OCI-LY7 (cell line): ENCODE measurements at regions not wholly inside any gene's neighbourhood (a gene's known extent, or its start where the extent isn't known, plus 50 kb on each side); places are given as distances from the start of the nearest gene placed in this dataset.

Experiments
- BruUV-seq: library from RNA; stranded (reverse); fragments of 400-500 nt; replicated peaks from 2 replicates; lab custom pipeline; 2021; lab: Mats Ljungman, UMichigan
- CTCF ChIA-PET: fragments of 300-600 bp; sonication (Branson Sonifier 250); formaldehyde crosslinking; loops from one replicate; lab custom pipeline; 2022; ENCODE audit warnings: antibody characterized with exemption; ENCODE audit not compliant: unreplicated experiment; lab: Charles Lee
- POLR2A ChIA-PET: fragments of 300-600 bp; sonication (Branson Sonifier 250); formaldehyde crosslinking; loops from one replicate; lab custom pipeline; 2022; ENCODE audit warnings: antibody characterized with exemption; lab: Charles Lee
- DNase-seq: peaks from one replicate; pipeline ENCODE4 v3.0.0-alpha.2; 2015; ENCODE audit warnings: low spot score
- H2AFZ ChIP-seq: fragments of 200-600 bp; sonication (generic), shearing (Covaris generic); 2 replicates; pipeline ENCODE4 v1.6.1; 2014; ENCODE audit warnings: mild to moderate bottlenecking, antibody characterized with exemption, low read length, moderate library complexity
- H3K27ac ChIP-seq: fragments of 200-600 bp; sonication (generic); 2 replicates; pipeline ENCODE4 v1.5.1; 2014; ENCODE audit warnings: mixed run types, low read depth, mild to moderate bottlenecking, moderate library complexity, low read length, inconsistent platforms; ENCODE audit not compliant: poor library complexity, severe bottlenecking
- H3K36me3 ChIP-seq: fragments of 200-600 bp; sonication (generic); 2 replicates; pipeline ENCODE4 v1.6.1; 2014; ENCODE audit warnings: mild to moderate bottlenecking, antibody characterized with exemption, low read length, moderate library complexity, mixed read lengths; ENCODE audit not compliant: insufficient read depth
- H3K4me1 ChIP-seq: fragments of 200-600 bp; sonication (generic); 2 replicates; pipeline ENCODE4 v1.5.1; 2014; ENCODE audit warnings: mild to moderate bottlenecking, low read length; ENCODE audit not compliant: insufficient read depth, poor library complexity, severe bottlenecking
- H3K4me2 ChIP-seq: fragments of 200-600 bp; sonication (generic); 2 replicates; pipeline ENCODE4 v1.6.1; 2014; ENCODE audit warnings: mild to moderate bottlenecking, low read length
- H3K4me3 ChIP-seq: fragments of 200-600 bp; sonication (generic); 2 replicates; pipeline ENCODE4 v1.5.1; 2014; ENCODE audit warnings: mild to moderate bottlenecking, low read depth, low read length; ENCODE audit not compliant: poor library complexity, severe bottlenecking
- H3K79me2 ChIP-seq: fragments of 200-600 bp; sonication (generic); 2 replicates; pipeline ENCODE4 v1.6.1; 2016; ENCODE audit warnings: low read depth, mild to moderate bottlenecking, low read length, moderate library complexity, mixed read lengths; ENCODE audit not compliant: insufficient read depth
- H3K9me2 ChIP-seq: fragments of 200-600 bp; sonication (generic); 2 replicates; pipeline ENCODE4 v1.6.1; 2016; ENCODE audit warnings: mild to moderate bottlenecking, low read length, mixed read lengths; ENCODE audit not compliant: insufficient read depth
- H3K9me3 ChIP-seq: fragments of 200-600 bp; sonication (generic); 2 replicates; pipeline ENCODE4 v1.6.1; 2014; ENCODE audit warnings: mild to moderate bottlenecking, mixed run types, low read length, mixed read lengths
- H4K20me1 ChIP-seq: fragments of 200-600 bp; sonication (generic); 2 replicates; pipeline ENCODE4 v1.6.1; 2014; ENCODE audit warnings: mild to moderate bottlenecking, antibody characterized with exemption, low read length, moderate library complexity, mixed read lengths; ENCODE audit not compliant: insufficient read depth
- EZH2phosphoT487 ChIP-seq: fragments of 200-600 bp; sonication (generic); IDR thresholded peaks from 2 replicates; pipeline ENCODE4 v1.6.1; 2018; ENCODE audit warnings: low read depth, borderline replicate concordance, mild to moderate bottlenecking, mixed run types, antibody characterized with exemption, low read length, moderate library complexity, mixed read lengths
- intact Hi-C: fragments of 100-400 bp; cut with micrococcal nuclease; formaldehyde crosslinking; loops from one replicate; pipeline ENCODE4 v1.10.0; 2022; ENCODE audit not compliant: unreplicated experiment
- TF ChIP-seq, protein P1 (sequence below): fragments of 200-600 bp; sonication (generic); conservative IDR thresholded peaks from 2 replicates; pipeline ENCODE4 v1.5.1; 2014; ENCODE audit warnings: mild to moderate bottlenecking, antibody characterized with exemption, low read length, moderate library complexity, mixed read lengths

DNA sequence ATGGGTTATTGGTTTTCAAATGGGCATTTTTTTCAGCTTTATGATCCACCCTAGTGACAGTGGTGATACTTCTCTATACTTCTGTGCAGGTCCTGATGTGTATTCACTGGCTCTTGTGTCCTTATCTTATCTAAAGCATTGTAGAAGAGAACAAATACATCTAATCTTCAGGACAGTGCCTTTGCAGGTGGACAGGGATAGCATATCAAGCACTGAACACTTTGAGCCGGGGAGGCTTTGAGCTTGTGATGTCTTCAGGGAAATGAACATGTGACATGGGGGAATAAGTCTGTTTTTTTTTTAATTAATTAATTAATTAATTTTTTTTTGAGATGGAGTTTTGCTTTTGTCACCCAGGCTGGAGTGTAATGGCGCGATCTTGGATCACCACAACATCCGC is 115.5 kb upstream of the KLF4 start:
- Histone ChIP-seq H2AFZ (no peak overlapping the region), H3K27ac (no peak overlapping the region), H3K4me2 (no peak overlapping the region), H3K9me3 (no peaks in the 10 kb centered on the region), H3K4me1 (no peaks in the 10 kb centered on the region), H3K36me3 (no peaks in the 10 kb centered on the region), H3K4me3 (no peak overlapping the region), H4K20me1 (no peaks in the 10 kb centered on the region), H3K9me2 (no peaks in the 10 kb centered on the region), H3K79me2 (no peaks in the 10 kb centered on the region)
- POLR2A ChIA-PET = interaction anchor here (0.6 kb wide), 1 partner anchor 366 kb away, joined by 3 read pairs; no protein-coding TSS in a partner anchor
- TF ChIP-seq, protein P1, sequence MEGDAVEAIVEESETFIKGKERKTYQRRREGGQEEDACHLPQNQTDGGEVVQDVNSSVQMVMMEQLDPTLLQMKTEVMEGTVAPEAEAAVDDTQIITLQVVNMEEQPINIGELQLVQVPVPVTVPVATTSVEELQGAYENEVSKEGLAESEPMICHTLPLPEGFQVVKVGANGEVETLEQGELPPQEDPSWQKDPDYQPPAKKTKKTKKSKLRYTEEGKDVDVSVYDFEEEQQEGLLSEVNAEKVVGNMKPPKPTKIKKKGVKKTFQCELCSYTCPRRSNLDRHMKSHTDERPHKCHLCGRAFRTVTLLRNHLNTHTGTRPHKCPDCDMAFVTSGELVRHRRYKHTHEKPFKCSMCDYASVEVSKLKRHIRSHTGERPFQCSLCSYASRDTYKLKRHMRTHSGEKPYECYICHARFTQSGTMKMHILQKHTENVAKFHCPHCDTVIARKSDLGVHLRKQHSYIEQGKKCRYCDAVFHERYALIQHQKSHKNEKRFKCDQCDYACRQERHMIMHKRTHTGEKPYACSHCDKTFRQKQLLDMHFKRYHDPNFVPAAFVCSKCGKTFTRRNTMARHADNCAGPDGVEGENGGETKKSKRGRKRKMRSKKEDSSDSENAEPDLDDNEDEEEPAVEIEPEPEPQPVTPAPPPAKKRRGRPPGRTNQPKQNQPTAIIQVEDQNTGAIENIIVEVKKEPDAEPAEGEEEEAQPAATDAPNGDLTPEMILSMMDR = no peak
- TF ChIP-seq EZH2phosphoT487 = no peak
- DNase-seq = no peak
- CTCF ChIA-PET = no interaction called here
- BruUV-seq = no TSS peak
- intact Hi-C loops = no loop called here

DNA sequence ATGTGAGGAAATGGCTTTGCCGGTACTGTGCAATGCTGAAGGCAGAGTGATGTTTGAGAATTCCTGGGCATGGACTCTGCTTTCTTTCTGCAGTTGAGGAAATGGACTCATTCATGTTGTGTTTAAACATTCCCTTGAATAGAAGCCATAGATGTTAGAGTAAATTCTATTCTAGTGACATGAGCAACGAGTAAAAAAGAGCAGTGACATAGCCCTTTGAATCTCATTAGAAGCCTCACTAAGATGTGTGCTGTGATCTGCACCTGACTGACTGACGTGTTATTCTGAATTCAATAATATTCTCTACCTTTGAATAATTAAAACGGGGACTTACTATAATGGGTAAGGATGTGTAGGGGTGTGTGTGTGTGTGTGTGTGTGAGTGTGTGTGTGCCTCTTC is 113.7 kb upstream of the KLF4 start:
- Histone ChIP-seq H3K79me2 (no peaks in the 10 kb centered on the region), H3K36me3 (no peaks in the 10 kb centered on the region), H3K9me3 (no peaks in the 10 kb centered on the region), H3K4me3 (no peak overlapping the region), H3K27ac (no peak overlapping the region), H3K4me2 (no peak overlapping the region), H3K9me2 (no peaks in the 10 kb centered on the region), H2AFZ (no peak overlapping the region), H4K20me1 (no peaks in the 10 kb centered on the region), H3K4me1 (no peaks in the 10 kb centered on the region)
- no peak for TF ChIP-seq EZH2phosphoT487
- TF ChIP-seq, protein P1 = no peak
- CTCF ChIA-PET = no interaction called here
- intact Hi-C loops = no loop called here
- DNase-seq = no peak
- BruUV-seq = no TSS peak
- POLR2A ChIA-PET = interaction anchor here (0.5 kb wide), 1 partner anchor 1618 kb away, joined by 5 read pairs; no protein-coding TSS in a partner anchor

- H4K20me1 ChIP-seq = no peaks in the 10 kb centered on the region
- BruUV-seq = no TSS peak
- intact Hi-C loops = no loop called here
Measured at GRCh38 chr9:107600060-107600573, 110.5 kb upstream of the KLF4 start.

More at GRCh38 chr9:107600060-107600573, 110.5 kb upstream of the KLF4 start:
- TF ChIP-seq, protein P1 = no peak
- TF ChIP-seq EZH2phosphoT487 = no peak
- DNase-seq = no peak
- POLR2A ChIA-PET = interaction anchor here (0.7 kb wide), 2 partner anchors 127 to 875 kb away, joined by 6 read pairs; no protein-coding TSS in a partner anchor
- H3K9me2 ChIP-seq = no peaks in the 10 kb centered on the region
- H3K4me2 ChIP-seq = no peak overlapping the region
- H3K4me1 ChIP-seq = no peaks in the 10 kb centered on the region
- H3K36me3 ChIP-seq = no peaks in the 10 kb centered on the region
- H3K4me3 ChIP-seq = no peak overlapping the region
- no peaks in the 10 kb centered on the region for H3K9me3 ChIP-seq
- no peaks in the 10 kb centered on the region for H3K79me2 ChIP-seq
- CTCF ChIA-PET = interaction anchor here (0.6 kb wide), 1 partner anchor 23 kb away, joined by 5 read pairs; no protein-coding TSS in a partner anchor
- H3K27ac ChIP-seq = no peak overlapping the region
- H2AFZ ChIP-seq = no peak overlapping the region
